CD4-positive, alpha-beta memory T cell (primary cell): ENCODE measurements at regions not wholly inside any gene's neighbourhood (a gene's known extent, or its start where the extent isn't known, plus 50 kb on each side); places are given as distances from the start of the nearest gene placed in this dataset.

Source experiments
- CTCF ChIA-PET: fragments of 350-600 bp; sonication (Branson Sonifier 250); formaldehyde crosslinking; loops from one replicate; lab custom pipeline; 2021; ENCODE audit warnings: inconsistent platforms; ENCODE audit not compliant: partially characterized antibody; lab: Charles Lee
- POLR2A ChIA-PET: fragments of 350-600 bp; sonication (Branson Sonifier 250); formaldehyde crosslinking; loops from one replicate; lab custom pipeline; 2021; ENCODE audit not compliant: partially characterized antibody; lab: Charles Lee
- DNase-seq, 5 donors: peaks; one replicate each; pipeline versions ENCODE4 v3.0.0 to v3.0.0-alpha.2; 2020 to 2022; ENCODE audit warnings: mixed read lengths in 1 of 5
- H3K27ac ChIP-seq: one replicate; pipeline ENCODE4 v1.7.0; 2013; ENCODE audit warnings: low read depth, low read length
- H3K27me3 ChIP-seq: 2 replicates; pipeline ENCODE4 v1.7.0; 2013; ENCODE audit warnings: mild to moderate bottlenecking, low read length, moderate library complexity; ENCODE audit not compliant: insufficient read depth
- H3K36me3 ChIP-seq: 2 replicates; pipeline ENCODE4 v1.7.0; 2013; ENCODE audit warnings: mild to moderate bottlenecking, low read length, moderate library complexity; ENCODE audit not compliant: insufficient read depth
- H3K4me1 ChIP-seq: 2 replicates; pipeline ENCODE4 v1.7.0; 2013; ENCODE audit warnings: mild to moderate bottlenecking, low read length, moderate library complexity; ENCODE audit not compliant: insufficient read depth
- H3K4me3 ChIP-seq, 2 donors: one replicate each; pipeline ENCODE4 v1.7.0; 2013; ENCODE audit warnings: low read length in 2 of 2, mild to moderate bottlenecking in 1 of 2
- H3K9me3 ChIP-seq, 2 donors: one replicate each; pipeline ENCODE4 v1.7.0; 2013; ENCODE audit warnings: low read length in 2 of 2, control low read depth in 1 of 2; ENCODE audit not compliant: control insufficient read depth in 1 of 2
- H3K27ac Mint-ChIP-seq, 7 donors: one replicate each; pipeline ENCODE4 v1.8.0; 2020 to 2021; ENCODE audit warnings: mixed read lengths in 7 of 7, mild to moderate bottlenecking in 6 of 7, inconsistent platforms in 3 of 7, moderate library complexity in 3 of 7
- H3K27me3 Mint-ChIP-seq, 2 donors: one replicate each; pipeline ENCODE4 v1.8.0; 2020 to 2021; ENCODE audit warnings: mixed read lengths in 2 of 2
- H3K36me3 Mint-ChIP-seq, 2 donors: one replicate each; pipeline ENCODE4 v1.8.0; 2020 to 2021; ENCODE audit warnings: mixed read lengths in 2 of 2, inconsistent platforms in 1 of 2, mild to moderate bottlenecking in 1 of 2
- H3K4me1 Mint-ChIP-seq, 4 donors: one replicate each; pipeline ENCODE4 v1.8.0; 2020 to 2021; ENCODE audit warnings: mixed read lengths in 4 of 4, mild to moderate bottlenecking in 1 of 4
- H3K4me3 Mint-ChIP-seq, 8 donors: one replicate each; pipeline ENCODE4 v1.8.0; 2020 to 2021; ENCODE audit warnings: mixed read lengths in 8 of 8, mild to moderate bottlenecking in 7 of 8, moderate library complexity in 6 of 8, inconsistent platforms in 3 of 8
- H3K9me3 Mint-ChIP-seq, 8 donors: one replicate each; pipeline ENCODE4 v1.8.0; 2020 to 2021; ENCODE audit warnings: mixed read lengths in 8 of 8, mild to moderate bottlenecking in 5 of 8, inconsistent platforms in 3 of 8, moderate library complexity in 1 of 8
- intact Hi-C: fragments of 100-400 bp; cut with micrococcal nuclease; formaldehyde crosslinking; loops from one replicate; pipeline ENCODE4 v1.15.1; 2023

GRCh38 chr9:105954517-105954916 is 260.2 kb downstream of the TMEM38B start:
- ChIA-PET CTCF (no interaction called here), POLR2A (no interaction called here)
- Histone ChIP-seq H3K4me3 (no peak overlapping the region), H3K27ac (no peak overlapping the region), H3K36me3 (no peaks in the 10 kb centered on the region), H3K27me3 (no peaks in the 10 kb centered on the region), H3K9me3 (no peaks in the 10 kb centered on the region), H3K4me1 (no peaks in the 10 kb centered on the region)
- no peak for DNase-seq
- Mint-ChIP-seq H3K27ac (no peak overlapping the region), H3K27me3 (no peaks in the 10 kb centered on the region), H3K36me3 (no peaks in the 10 kb centered on the region), H3K9me3 (peaks cover 0 to 14% (median 5%) of the 10 kb centered on the region in 8 donors), H3K4me1 (no peaks in the 10 kb centered on the region), H3K4me3 (no peak overlapping the region)
- intact Hi-C loops, result no loop called here

GRCh38 chr9:105957830-105958229 is 263.5 kb downstream of the TMEM38B start:
- intact Hi-C loops, result no loop called here
- no peaks in the 10 kb centered on the region for H3K9me3 ChIP-seq
- H3K27me3 ChIP-seq, result no peaks in the 10 kb centered on the region
- no peaks in the 10 kb centered on the region for H3K4me1 Mint-ChIP-seq
- H3K27ac ChIP-seq, result no peak overlapping the region
- no peaks in the 10 kb centered on the region for H3K36me3 ChIP-seq
- H3K27ac Mint-ChIP-seq, result no peak overlapping the region
- peaks cover 0 to 8% (median 4%) of the 10 kb centered on the region in 8 donors for H3K9me3 Mint-ChIP-seq
- H3K4me3 ChIP-seq, result no peak overlapping the region
- no peak overlapping the region for H3K4me3 Mint-ChIP-seq
- POLR2A ChIA-PET, result no interaction called here
- no peaks in the 10 kb centered on the region for H3K4me1 ChIP-seq
- H3K27me3 Mint-ChIP-seq, result no peaks in the 10 kb centered on the region
- no peak for DNase-seq
- H3K36me3 Mint-ChIP-seq, result no peaks in the 10 kb centered on the region
- CTCF ChIA-PET, result no interaction called here

- Histone ChIP-seq H3K4me1 (no peaks in the 10 kb centered on the region), H3K36me3 (no peaks in the 10 kb centered on the region), H3K9me3 (no peaks in the 10 kb centered on the region), H3K27ac (no peak overlapping the region), H3K27me3 (no peaks in the 10 kb centered on the region), H3K4me3 (no peak overlapping the region)
- CTCF ChIA-PET, result no interaction called here
- intact Hi-C loops, result no loop called here
- POLR2A ChIA-PET, result no interaction called here
- no peak overlapping the region for H3K4me3 Mint-ChIP-seq
- H3K36me3 Mint-ChIP-seq, result no peaks in the 10 kb centered on the region
- H3K27ac Mint-ChIP-seq, result no peak overlapping the region
- H3K4me1 Mint-ChIP-seq, result no peaks in the 10 kb centered on the region
- no peaks in the 10 kb centered on the region for H3K27me3 Mint-ChIP-seq
- DNase-seq, result no peak
- H3K9me3 Mint-ChIP-seq, result peaks cover 0 to 9% (median 6%) of the 10 kb centered on the region in 8 donors
These were observed 264.2 kb downstream of the TMEM38B start for GRCh38 chr9:105958587-105958986.

- no peaks in the 10 kb centered on the region for H3K4me1 ChIP-seq
- no peak overlapping the region for H3K27ac ChIP-seq
- Mint-ChIP-seq H3K36me3 (no peaks in the 10 kb centered on the region), H3K27me3 (no peaks in the 10 kb centered on the region), H3K4me1 (no peaks in the 10 kb centered on the region), H3K4me3 (no peak overlapping the region), H3K27ac (no peak overlapping the region), H3K9me3 (peaks cover 0 to 11% (median 4%) of the 10 kb centered on the region in 8 donors)
- H3K4me3 ChIP-seq, result no peak overlapping the region
- no peaks in the 10 kb centered on the region for H3K36me3 ChIP-seq
- H3K9me3 ChIP-seq, result no peaks in the 10 kb centered on the region
- no peak for DNase-seq
- ChIA-PET CTCF (no interaction called here), POLR2A (no interaction called here)
- no peaks in the 10 kb centered on the region for H3K27me3 ChIP-seq
- intact Hi-C loops, result no loop called here
These were observed 265.2 kb downstream of the TMEM38B start for GRCh38 chr9:105959531-105959930.

- peaks cover 0 to 9% (median 2%) of the 10 kb centered on the region in 8 donors for H3K9me3 Mint-ChIP-seq
- Histone ChIP-seq H3K4me3 (no peak overlapping the region), H3K9me3 (no peaks in the 10 kb centered on the region), H3K27me3 (no peaks in the 10 kb centered on the region), H3K36me3 (no peaks in the 10 kb centered on the region), H3K27ac (no peak overlapping the region), H3K4me1 (no peaks in the 10 kb centered on the region)
- no peaks in the 10 kb centered on the region for H3K36me3 Mint-ChIP-seq
- no peak overlapping the region for H3K4me3 Mint-ChIP-seq
- no peaks in the 10 kb centered on the region for H3K27me3 Mint-ChIP-seq
- H3K4me1 Mint-ChIP-seq, result no peaks in the 10 kb centered on the region
- ChIA-PET CTCF (no interaction called here), POLR2A (no interaction called here)
- DNase-seq, result no peak
- intact Hi-C loops, result no loop called here
- H3K27ac Mint-ChIP-seq, result no peak overlapping the region
These were observed 269.2 kb downstream of the TMEM38B start for GRCh38 chr9:105963343-105964099.

- Mint-ChIP-seq H3K4me1 (no peaks in the 10 kb centered on the region), H3K27me3 (no peaks in the 10 kb centered on the region), H3K27ac (no peak overlapping the region), H3K4me3 (no peak overlapping the region), H3K9me3 (peaks cover 0 to 9% (median 1%) of the 10 kb centered on the region in 8 donors), H3K36me3 (no peaks in the 10 kb centered on the region)
- intact Hi-C loops, result no loop called here
- Histone ChIP-seq H3K4me1 (no peaks in the 10 kb centered on the region), H3K36me3 (no peaks in the 10 kb centered on the region), H3K9me3 (no peaks in the 10 kb centered on the region), H3K27me3 (no peaks in the 10 kb centered on the region), H3K4me3 (no peak overlapping the region), H3K27ac (no peak overlapping the region)
- DNase-seq, result no peak
- ChIA-PET CTCF (no interaction called here), POLR2A (no interaction called here)
These were observed 269.8 kb downstream of the TMEM38B start for GRCh38 chr9:105964156-105964555.

GRCh38 chr9:105966834-105967233 is 272.5 kb downstream of the TMEM38B start:
- POLR2A ChIA-PET, result no interaction called here
- Mint-ChIP-seq H3K4me1 (no peaks in the 10 kb centered on the region), H3K9me3 (peaks cover 0 to 9% (median 0%) of the 10 kb centered on the region in 8 donors), H3K27ac (no peak overlapping the region), H3K27me3 (no peaks in the 10 kb centered on the region), H3K36me3 (no peaks in the 10 kb centered on the region), H3K4me3 (no peak overlapping the region)
- H3K27me3 ChIP-seq, result no peaks in the 10 kb centered on the region
- no peaks in the 10 kb centered on the region for H3K9me3 ChIP-seq
- intact Hi-C loops, result no loop called here
- no peak overlapping the region for H3K4me3 ChIP-seq
- no peak for DNase-seq
- H3K36me3 ChIP-seq, result no peaks in the 10 kb centered on the region
- H3K27ac ChIP-seq, result no peak overlapping the region
- CTCF ChIA-PET, result no interaction called here
- H3K4me1 ChIP-seq, result no peaks in the 10 kb centered on the region
